ENCODE measurements at regions not wholly inside any gene's neighbourhood (a gene's known extent, or its start where the extent isn't known, plus 50 kb on each side); places are given as distances from the start of the nearest gene placed in this dataset.

GRCh38 chr18:31229829-31230228, 67.2 kb upstream of the DSC1 start:
- TF ChIP-seq RAD21 (IDR thresholded peaks at IDR 0.05; ENCODE audit: low read depth) (no peak), TEAD4 (IDR thresholded peaks at IDR 0.05) (no peak), EP300 (IDR thresholded peaks at IDR 0.05; ENCODE audit: borderline replicate concordance) (no peak), REST (IDR thresholded peaks at IDR 0.05; ENCODE audit: low read depth) (no peak), CEBPB (IDR thresholded peaks at IDR 0.05) (no peak)
